DMS153 treated with DMSO at 0.1 percent for 48 hours (cell line): ENCODE measurements at regions not wholly inside any gene's neighbourhood (a gene's known extent, or its start where the extent isn't known, plus 50 kb on each side); places are given as distances from the start of the nearest gene placed in this dataset.

Experiments used
- DNase-seq: peaks from one replicate; lab custom pipeline; 2025; ENCODE audit not compliant: unreplicated experiment; lab: John Stamatoyannopoulos, UW

- DNase-seq = no peak
These were observed 499.3 kb upstream of the SMIM21 start for GRCh38 chr18:75926811-75927210.

- DNase-seq = no peak
These were observed 495.7 kb upstream of the SMIM21 start for GRCh38 chr18:75923169-75923568.

GRCh38 chr18:75916624-75916982 is 489.1 kb upstream of the SMIM21 start:
- no peak for DNase-seq

GRCh38 chr18:75915941-75916623 is 488.6 kb upstream of the SMIM21 start:
- peak; percentile 7 for DNase-seq

- no peak for DNase-seq
These were observed 485.3 kb upstream of the SMIM21 start for GRCh38 chr18:75912829-75913228.

GRCh38 chr18:75904416-75904815 is 476.9 kb upstream of the SMIM21 start:
- no peak for DNase-seq

- DNase-seq = no peak
These were observed 471.1 kb upstream of the SMIM21 start for GRCh38 chr18:75898651-75899050.

GRCh38 chr18:75897386-75897785 is 469.9 kb upstream of the SMIM21 start:
- DNase-seq = no peak

GRCh38 chr18:75896865-75897264 is 469.4 kb upstream of the SMIM21 start:
- DNase-seq = peak; percentile 69

- DNase-seq = no peak
These were observed 467.6 kb upstream of the SMIM21 start for GRCh38 chr18:75895135-75895534.

GRCh38 chr18:75884728-75885127 is 457.2 kb upstream of the SMIM21 start:
- no peak for DNase-seq

- no peak for DNase-seq
These were observed 453.5 kb upstream of the SMIM21 start for GRCh38 chr18:75880925-75881504.

GRCh38 chr18:75880266-75880665 is 452.8 kb upstream of the SMIM21 start:
- no peak for DNase-seq

- DNase-seq = no peak
These were observed 451.7 kb upstream of the SMIM21 start for GRCh38 chr18:75879196-75879595.

GRCh38 chr18:75875559-75875958 is 448.1 kb upstream of the SMIM21 start:
- DNase-seq = no peak

- no peak for DNase-seq
These were observed 447.0 kb upstream of the SMIM21 start for GRCh38 chr18:75874401-75875089.

GRCh38 chr18:75871596-75871995 is 444.1 kb upstream of the SMIM21 start:
- DNase-seq = no peak

- no peak for DNase-seq
These were observed 441.7 kb upstream of the SMIM21 start for GRCh38 chr18:75869162-75869561.

- no peak for DNase-seq
These were observed 440.5 kb upstream of the SMIM21 start for GRCh38 chr18:75868031-75868430.

GRCh38 chr18:75865639-75866038 is 438.1 kb upstream of the SMIM21 start:
- no peak for DNase-seq

- no peak for DNase-seq
These were observed 437.3 kb upstream of the SMIM21 start for GRCh38 chr18:75864816-75865215.

- DNase-seq = no peak
These were observed 436.2 kb upstream of the SMIM21 start for GRCh38 chr18:75863696-75864095.
